ENCODE measurements at regions not wholly inside any gene's neighbourhood (a gene's known extent, or its start where the extent isn't known, plus 50 kb on each side); places are given as distances from the start of the nearest gene placed in this dataset.

DNA sequence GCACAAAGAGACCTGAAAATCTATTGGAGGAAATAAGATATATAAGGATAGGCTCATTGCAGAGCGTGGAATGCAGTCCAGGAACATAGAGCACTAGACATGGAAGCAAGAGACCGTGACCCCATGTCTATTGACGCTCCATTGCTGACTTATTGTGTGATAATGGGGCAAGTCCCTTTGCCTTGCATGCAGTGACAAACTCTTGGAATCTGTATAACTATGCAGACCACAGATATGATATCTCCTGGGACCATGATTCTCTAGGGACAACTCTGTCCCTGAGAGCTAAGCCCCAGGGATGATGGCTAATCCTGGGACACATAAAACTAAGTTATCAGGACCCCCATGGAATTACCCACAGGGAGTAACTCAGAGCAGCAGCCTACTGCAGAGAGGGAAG, 73.1 kb upstream of the PRDX6 start:
- no peak for DNase-seq

DNA sequence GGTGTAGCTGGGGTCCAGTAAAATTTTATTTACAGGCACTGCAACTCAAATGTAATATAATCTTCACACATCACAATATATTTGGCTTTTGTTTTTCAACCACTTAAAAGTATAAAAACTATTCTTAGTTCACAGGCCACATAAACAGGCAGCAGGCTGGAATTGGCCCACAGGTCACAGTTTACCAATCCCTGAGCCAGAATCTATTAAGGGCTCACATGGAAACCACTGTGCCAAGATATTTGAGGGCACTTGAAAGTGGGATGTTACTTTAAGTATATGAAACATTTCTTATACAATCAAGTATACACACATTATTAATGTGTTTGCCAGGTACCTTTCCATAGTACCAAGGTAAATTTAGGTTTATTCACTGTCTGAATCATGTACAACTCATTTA, 71.9 kb upstream of the PRDX6 start:
- DNase-seq: no peak

DNA sequence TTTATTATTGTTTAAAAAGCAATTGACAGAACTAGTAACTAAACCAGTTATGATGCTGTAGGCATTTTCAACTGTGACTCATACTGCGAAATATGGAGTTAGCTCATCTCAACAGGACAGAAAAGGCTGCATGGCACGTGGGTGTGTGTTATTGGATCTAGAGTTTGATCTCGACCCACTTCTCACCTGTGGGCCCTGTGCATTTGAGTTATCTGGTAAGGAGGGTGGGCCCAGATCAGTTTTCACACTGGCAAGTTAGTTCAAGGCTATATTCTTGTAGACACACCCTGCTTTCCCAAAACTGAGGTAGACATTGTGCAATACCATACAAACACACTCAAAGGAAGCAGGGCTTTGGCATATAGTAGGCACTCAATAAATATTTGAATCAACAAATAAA, 71.3 kb upstream of the PRDX6 start:
- DNase-seq: no peak

DNA sequence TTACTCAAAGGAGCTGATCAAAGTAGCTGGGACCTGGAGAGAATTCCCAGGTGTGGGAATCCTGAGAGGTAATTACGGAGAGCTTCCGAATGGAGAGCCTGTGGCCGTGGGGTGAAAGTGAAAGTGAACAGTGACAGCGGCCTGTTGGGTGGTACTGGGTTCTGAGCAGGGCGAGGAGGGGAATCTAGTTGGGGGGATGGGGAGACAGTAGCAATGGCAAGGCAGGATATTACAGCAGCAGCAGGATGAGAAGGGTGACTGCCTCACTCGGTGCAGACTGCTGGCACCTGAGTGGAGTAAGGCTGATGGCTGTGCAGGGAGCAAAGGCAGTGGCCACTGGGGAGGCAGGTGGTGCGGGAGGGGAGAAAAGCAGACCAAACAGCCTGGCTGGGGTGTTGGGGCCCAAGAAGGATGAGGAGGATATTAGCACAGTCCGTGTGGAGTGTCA, 70.3 kb upstream of the PRDX6 start:
- no peak for DNase-seq

DNA sequence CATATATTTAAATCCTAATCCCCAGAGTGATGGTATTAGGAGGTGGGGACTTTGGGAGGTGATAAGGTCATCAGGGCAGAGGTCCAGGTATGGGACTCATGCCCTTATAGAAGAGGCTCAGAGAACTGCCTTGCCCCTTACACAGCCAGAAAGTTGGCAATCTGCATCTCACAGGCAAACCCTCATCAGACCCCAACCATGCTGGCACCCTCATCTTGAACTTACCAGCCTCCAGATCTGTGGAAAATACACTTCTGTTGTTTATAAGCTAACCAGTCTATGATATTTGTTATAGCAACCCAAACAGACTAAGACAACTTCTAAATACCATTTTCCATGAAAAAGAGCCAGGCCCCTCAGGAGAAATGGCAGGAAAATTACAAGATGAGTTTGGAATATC, 69.3 kb upstream of the PRDX6 start:
- no peak for DNase-seq

DNA sequence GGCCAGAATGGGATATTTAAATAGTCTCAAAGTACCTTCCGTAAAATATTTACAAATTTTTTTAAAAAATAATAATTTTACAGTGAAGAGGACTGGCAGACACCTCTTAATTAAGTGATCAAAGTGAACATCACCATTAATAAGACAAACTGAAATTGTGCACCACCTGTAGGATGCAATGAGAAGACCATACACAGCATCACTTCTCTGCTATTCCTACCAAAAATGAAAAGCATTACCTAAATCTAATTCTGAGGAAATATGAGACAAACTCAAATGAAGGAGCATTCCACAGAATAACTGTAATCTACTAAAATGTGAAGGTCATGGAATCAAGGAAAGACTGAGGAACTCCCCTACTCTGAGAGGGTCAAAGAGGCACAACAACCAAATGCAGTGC, 68.2 kb upstream of the PRDX6 start:
- DNase-seq: no peak

DNA sequence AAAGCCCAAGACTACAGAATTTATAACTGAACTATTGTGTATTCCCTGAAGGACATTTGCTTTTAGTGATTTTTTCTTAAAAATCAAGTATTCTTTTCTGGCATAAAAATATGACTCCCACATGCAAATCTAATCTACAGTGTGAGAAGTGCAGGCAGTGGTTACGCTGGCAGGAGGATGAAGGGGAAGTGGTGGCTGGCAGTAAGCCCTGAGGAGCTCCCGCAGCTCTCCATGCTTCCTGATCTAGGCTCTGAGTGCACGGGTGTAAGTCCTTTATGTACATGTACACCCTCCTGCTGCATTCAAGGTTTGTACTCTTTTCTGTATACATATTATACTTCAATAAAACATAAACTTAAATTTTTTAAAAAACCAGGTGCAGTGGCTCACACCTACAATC, 67.5 kb upstream of the PRDX6 start:
- DNase-seq: no peak

DNA sequence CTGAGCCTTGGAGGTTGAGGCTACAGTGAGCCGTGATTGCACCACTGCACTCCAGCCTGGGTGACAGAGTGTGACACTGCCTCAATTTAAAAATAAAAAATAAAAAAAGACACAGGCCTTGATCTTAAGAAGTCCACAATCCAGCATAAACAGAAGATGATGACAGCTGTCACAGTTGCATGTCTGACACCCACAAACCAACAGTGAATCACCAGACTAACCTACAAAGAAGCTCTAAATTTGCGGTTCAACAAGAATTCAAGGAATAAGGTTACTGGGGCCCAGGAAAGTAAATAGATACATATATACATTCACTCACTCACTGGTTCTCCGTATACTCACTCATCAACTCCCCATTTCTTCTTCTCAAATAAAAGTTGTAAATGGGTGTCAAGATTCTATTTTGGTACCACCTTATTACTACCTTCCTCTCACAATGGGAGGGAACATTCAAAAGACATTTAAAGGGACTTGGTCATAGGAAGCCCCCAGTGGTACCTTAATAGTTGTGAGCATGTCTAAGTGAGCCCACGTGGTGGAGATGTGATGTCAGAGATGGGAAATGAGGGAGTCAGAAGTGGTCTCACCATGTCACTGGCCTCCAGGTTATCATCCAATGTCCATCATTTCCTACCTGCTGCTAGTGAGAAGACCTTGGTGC, 66.9 kb upstream of the PRDX6 start:
- DNase-seq: no peak

DNA sequence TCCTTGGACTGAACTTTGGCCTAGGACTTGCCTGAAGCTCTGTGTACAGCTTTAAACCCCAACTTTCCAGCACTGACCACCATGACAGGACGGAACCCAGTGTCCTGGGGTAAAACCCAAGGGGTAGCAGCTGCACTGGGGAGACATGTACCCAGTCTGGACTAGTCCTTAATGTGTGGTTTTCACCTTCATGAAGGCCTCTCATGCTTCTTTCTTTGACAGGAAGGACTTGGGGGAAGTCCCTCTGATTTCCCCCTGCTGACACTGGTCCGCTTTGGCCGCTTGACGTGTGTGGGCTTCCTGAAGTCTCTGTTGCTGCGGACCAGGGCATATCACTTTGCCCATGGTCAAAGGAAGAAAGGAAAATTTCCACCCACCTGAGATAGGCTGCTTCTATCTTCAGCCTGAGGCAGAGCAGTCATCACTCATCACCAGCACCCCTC, 66.3 kb upstream of the PRDX6 start:
- no peak for DNase-seq

DNA sequence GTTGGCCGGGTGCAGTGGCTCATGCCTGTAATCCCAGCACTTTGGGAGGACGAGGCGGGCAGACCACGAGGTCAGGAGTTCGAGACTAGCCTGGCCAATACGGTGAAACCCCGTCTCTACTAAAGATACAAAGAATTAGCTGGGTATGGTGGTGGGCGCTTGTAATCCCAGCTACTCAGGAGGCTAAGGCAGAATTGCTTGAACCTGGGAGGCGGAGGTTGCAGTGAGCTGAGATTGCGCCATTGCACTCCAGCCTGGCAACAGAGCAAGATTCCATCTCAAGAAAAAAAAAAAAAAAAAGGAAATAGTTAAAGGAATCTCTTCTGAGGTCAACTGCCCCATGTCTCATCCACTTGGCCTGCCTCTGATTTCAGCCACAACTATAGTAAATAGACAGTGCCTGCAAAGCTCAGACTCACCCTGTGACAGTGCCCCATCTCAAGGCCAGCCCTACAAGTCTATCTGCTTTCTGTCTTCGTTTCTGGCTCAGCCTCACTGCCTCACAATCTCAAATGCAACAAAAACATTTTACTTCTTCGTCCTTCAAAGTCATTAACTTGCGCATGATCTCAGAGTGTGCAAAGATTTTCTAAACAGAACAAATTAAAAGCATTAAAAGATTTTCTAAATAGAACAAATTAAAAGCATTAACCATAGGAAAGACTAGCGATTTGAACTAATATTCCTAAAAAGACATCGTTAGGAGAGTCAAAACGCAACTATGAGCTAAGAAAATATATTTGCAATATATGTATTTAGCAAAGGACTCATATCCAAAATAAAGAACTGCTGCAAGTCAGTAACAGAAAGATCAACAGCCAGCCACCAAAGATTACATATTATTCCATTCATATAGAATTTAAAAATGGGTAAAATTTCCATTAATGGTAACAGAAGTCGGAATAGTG, 65.0 kb upstream of the PRDX6 start:
- no peak for DNase-seq

DNA sequence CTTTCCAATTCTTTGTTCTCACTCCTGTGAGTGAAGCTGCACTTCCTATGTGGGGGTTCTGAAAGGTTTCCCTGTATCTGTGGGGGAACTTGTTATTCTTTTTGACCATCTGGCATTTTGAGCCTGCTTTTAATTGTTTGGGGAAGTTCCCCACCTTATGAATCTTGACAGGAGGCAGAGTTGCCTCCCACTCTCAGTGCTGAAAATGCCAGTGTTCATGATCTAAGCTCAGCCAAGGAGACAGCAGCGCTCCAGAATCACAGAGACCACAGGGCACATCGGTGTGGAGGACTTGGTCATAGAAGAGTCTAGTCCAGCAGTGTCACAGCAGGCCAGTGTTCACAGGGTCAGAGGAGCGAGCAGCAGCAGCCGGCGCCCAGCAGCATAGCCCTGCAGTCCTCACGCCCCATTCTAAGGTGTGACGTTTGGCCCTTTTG, 63.8 kb upstream of the PRDX6 start:
- DNase-seq: no peak

DNA sequence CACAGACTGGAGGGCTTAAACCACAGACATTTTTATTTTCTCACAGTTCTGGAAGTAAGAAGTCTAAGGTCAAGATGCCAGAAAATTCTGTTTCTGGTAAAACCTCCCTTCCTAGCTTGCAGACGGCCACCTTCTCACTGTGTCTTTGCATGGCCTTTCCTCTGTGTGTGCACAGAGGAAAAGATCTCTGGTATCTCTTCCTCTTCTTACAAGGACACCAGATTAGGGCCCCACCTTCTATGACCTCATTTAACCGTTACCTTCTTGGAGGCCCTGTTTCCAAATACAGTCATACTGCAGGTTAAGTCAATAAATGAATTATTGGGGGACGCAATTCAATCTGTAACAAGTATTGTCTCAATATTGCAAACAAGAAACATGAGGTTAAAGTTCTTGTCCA, 63.0 kb upstream of the PRDX6 start:
- DNase-seq: no peak

DNA sequence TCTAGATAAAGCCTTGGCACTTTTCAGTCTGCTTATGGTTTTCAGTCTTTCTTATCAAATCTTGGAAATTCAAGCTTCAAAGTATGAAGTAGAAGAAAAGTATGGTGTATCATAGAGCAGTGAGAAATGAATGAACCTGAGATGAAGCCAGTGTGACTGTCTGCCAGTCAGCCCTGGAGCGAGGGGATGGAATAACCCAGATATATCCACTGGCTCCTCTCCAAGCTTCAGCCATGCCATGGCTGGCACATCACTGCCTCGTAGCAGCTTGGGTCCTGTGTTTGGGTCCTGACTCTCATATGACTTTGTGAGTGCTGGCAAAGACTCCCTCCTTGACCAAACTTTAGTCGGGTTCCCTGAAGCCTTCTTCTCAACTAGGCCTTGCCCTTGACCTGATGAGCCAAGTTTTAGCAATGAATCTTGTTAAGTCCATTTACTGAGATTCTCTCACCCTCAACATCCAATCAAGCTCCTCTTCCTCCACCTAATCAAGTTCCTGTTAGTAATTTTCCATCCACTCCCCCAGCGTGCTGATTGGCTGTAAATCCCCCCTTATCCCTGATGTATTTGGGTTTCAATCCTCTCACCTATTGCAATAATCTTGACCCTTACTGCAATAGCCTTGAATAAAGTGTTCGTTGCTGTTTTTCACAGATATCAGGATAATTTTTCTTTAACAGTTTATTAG, 62.5 kb upstream of the PRDX6 start:
- no peak for DNase-seq

DNA sequence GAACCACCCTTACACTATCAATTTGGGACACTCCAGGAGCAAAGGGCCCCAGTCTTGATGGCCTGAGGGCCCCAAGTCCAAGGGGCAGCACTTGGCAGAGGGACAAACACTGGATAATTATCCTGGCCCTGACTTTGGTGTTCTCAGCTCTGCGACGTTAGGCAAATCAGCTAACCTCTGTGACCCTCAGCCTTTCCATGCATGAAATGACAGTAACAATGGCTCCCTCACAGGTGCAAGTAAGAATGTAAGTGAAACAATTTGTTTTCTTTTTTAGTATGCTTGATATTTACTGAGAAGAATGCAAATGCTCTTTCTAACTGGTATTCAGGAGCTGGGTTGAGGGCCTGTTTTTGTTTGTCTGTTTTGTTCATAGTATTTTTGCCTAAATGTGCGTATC, 61.6 kb upstream of the PRDX6 start:
- DNase-seq: no peak

DNA sequence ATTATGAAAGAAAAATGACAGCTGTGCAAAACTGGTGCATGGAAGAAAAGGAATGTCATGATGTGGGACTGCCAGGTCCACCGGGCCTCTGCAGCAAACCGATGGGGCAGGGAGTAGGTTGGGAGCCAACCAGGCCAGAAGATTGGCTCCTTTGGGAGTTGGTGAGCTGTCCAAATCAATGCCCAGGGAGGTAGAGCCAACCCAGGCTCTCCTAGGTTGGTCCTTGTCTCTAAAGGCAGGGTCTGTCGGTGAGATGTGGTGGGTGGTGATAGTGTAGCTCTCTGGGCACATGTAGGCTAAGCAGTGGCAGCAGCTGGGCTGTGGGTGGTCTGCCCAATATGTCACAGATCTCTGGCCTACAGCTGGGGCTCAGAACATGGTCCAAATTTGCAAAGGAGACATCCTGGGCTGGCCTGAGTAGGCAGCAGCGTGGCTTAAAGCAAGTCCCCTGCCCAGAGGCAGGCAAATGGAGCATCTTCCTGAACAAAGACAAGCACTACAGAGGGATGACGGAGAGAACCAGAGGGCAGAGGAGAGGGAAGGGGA, 61.2 kb upstream of the PRDX6 start:
- no peak for DNase-seq

DNA sequence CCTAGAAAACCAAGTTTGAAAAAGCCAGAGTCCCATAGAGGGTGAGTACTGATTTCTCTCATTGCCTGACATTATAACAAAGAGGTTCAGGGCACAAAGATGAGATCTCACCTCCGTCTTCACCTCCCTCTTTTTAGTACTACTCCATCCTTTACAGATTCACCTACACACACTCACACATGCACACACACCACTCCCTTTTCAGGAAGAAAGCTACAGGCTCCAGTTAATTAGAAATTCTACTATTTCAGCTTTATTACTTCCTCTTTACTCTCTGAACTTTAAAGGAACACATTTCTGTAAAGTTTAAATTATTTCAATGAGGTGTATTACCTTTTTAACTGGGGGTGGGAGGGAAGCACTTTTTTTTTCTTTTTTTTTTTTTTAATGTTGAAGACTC, 59.6 kb upstream of the PRDX6 start:
- DNase-seq: no peak

DNA sequence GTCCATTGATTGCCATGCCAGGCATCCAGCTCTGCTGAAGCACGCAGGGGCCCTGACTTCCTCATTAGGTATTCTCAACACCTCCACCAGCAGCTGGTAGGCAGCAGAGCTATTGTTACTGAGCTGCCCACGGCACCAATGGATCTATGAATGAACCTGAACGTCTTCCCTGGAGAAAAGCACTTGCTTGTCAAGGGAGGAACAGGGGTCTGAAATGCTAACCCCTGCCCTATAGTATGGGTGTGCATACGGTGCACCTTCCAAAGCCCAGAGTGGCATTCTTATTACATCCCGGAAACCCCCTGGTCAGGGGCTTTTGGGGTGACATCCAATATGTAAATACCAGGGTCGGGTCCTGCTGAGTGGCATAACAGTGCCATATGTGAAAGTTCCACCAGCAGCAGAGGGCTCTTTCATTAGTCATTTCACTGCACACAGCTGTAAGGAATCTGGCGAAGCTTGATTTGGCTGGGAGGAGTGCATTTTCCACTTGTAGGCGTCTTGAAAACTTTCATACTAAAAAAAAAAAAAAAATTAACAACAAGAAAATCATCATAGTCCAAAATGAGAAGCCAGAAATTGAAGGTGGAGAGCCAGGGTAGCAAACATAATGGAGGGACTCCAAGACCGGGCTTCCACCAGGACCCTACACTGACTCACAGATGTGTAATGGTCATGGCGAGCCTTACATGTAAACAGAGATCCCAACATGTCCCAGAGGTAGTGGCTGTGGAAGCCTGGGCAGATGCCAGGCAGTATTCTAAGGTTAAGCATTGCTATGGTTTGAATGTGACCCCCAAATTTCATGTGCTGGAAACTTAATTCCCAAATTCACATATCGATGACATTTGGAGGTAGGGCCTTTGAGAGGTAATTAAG, 58.8 kb upstream of the PRDX6 start:
- DNase-seq: no peak

DNA sequence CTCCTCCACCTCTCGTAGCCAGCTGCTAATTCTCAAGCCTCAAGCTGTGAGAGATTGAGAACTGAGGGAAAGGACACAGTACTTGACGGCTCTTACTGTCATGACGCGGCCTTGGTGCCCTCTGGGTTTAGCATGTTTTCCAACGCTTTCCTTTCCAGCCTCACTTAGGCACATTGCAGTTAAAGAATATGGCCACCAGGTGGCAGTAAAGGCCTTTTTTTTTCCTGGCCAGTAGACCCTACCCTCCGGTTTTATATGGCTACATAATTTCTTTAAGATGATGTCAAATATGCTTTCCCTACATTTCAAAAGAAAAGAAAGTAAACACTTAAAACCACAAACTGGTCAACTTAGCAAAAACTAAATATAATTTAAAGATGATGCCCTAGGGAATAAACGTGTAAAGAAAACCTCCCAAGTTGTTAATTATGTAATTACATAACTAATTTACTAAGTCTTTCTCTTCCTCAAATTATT, 56.8 kb upstream of the PRDX6 start:
- DNase-seq: peak; percentile 33 to 41

DNA sequence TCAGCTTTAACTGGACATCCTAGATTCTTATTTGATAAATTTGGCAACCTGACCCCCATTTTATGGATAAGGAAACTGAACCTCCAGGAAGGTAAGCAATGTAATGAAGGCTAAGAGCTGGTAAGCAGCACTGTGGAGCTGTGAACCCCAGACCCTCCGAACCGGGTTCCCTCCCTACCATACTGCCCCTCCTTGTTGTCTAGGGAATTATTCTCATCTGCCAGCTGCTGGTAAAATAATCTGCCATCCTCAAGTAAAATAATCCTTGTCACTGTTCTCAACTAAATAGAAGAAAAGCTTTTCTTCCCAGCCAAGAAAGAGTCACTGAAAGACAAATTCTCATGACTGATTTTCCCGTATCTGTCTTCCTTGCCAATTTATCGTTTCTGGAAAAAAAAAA, 55.8 kb upstream of the PRDX6 start:
- no peak for DNase-seq

DNA sequence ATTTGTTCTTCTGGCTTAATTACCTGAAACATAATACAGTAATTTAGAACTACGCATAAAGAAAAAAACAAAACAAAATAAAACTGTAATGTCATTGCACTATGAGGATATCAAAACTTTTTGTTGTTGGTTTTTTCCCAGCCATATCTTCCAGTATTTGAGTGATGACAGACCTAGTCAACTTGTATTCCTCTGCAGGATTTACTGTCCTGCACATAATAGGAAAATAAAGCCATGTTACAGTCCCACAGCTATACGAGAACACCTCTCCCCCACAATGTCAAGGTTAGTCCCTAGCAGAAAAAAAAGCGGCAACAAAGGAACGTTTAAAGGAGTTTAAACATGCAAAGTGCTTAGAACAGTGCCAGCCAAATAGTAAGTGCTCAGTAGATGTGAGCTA, 55.3 kb upstream of the PRDX6 start:
- DNase-seq: no peak

DNA sequence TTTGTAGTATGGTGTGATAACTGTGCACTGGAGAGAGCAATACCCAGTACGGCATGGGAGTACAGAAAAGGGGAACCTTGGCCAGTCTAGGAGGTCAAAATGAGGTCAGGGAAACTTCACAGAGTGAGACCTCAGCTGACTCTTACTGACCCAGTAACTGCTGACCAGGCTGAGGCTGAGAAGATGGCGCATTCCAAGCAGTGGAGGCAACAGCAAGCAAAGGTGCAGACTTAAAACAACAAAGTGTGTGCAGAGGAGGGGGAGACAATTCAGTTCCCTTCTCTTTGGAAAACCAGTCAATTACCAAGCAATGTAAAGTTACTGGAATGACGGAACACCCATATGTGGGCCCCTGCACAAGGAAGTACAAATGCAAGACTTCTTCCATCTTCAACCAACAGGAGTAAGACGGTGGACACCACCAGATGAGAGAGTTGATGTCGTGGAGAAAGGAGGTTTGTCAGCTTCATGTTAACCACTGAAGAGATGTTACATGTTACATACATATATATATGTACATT, 54.6 kb upstream of the PRDX6 start:
- DNase-seq: no peak

DNA sequence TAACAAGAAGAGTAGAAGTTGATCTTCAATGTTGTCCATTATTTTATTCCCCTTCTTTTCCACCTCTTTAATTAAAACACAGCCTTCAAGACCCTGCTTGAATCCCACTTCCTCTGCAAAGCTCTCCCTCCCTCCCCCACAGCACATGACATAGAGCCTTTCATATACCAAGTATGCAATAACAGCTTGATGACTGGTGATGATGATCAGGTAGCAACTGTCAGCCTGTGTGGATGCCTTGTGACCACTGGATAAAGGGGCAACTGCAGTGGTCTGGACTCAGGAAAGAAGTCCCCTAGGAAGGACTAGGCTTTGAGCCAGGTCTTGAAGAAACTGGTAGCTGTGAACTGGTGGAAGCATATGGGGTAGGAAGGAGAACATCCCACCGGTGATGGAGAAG, 53.8 kb upstream of the PRDX6 start:
- DNase-seq: no peak

Data from activated CD4-positive, alpha-beta T cell treated with anti-CD3 and anti-CD28 coated beads, Interleukin-2, amount 50 U/mL, for 4 hours (primary cell).